Activated T-cell treated with anti-CD3 and anti-CD28 coated beads, Interleukin-2, amount 50 U/mL, for 4 hours (primary cell): ENCODE measurements at regions not wholly inside any gene's neighbourhood (a gene's known extent, or its start where the extent isn't known, plus 50 kb on each side); places are given as distances from the start of the nearest gene placed in this dataset.
"Not testable (repeated sequence)": the region's sequence is repeated elsewhere in the genome, so short reads cannot be mapped to it uniquely, and the experiment has no call there.

Experiments used
- ATAC-seq, 2 donors: fragments of 200-7000 bp; cut with Tn5 transposase; one replicate each; pipeline ENCODE4 v1.10.0; 2021
- DNase-seq: peaks from one replicate; pipeline ENCODE4 v3.0.0-alpha.2; 2020
- H3K27me3 Mint-ChIP-seq: one replicate; pipeline ENCODE4 v1.8.0; 2021; ENCODE audit warnings: low read depth, mixed read lengths
- H3K36me3 Mint-ChIP-seq: one replicate; pipeline ENCODE4 v1.8.0; 2022; ENCODE audit warnings: mixed read lengths; ENCODE audit not compliant: insufficient read depth
- H3K4me1 Mint-ChIP-seq: one replicate; pipeline ENCODE4 v1.8.0; 2021; ENCODE audit warnings: low read depth, mixed read lengths
- H3K4me3 Mint-ChIP-seq: one replicate; pipeline ENCODE4 v1.8.0; 2021; ENCODE audit warnings: mild to moderate bottlenecking, moderate library complexity, mixed read lengths
- H3K9me3 Mint-ChIP-seq: one replicate; pipeline ENCODE4 v1.8.0; 2021; ENCODE audit warnings: mixed read lengths

GRCh38 chrX:30149206-30149605 lies 66.2 kb upstream of the MAGEB2 start:
- DNase-seq, H3K4me1 Mint-ChIP-seq, H3K9me3 Mint-ChIP-seq, H3K4me3 Mint-ChIP-seq, ATAC-seq, H3K27me3 Mint-ChIP-seq, H3K36me3 Mint-ChIP-seq: not testable (repeated sequence)

- H3K9me3 Mint-ChIP-seq: no peaks in the 10 kb centered on the region
- no peak overlapping the region for H3K4me3 Mint-ChIP-seq
- no peaks in the 10 kb centered on the region for H3K27me3 Mint-ChIP-seq
- no peaks in the 10 kb centered on the region for H3K36me3 Mint-ChIP-seq
- H3K4me1 Mint-ChIP-seq: no peaks in the 10 kb centered on the region
- ATAC-seq (no peak), DNase-seq (no peak)
These were observed 65.0 kb upstream of the MAGEB2 start for GRCh38 chrX:30150196-30150895.

- ATAC-seq: no peak
These were observed 63.4 kb upstream of the MAGEB2 start for GRCh38 chrX:30151964-30152363.

GRCh38 chrX:30153175-30153880 lies 62.0 kb upstream of the MAGEB2 start:
- Mint-ChIP-seq H3K4me3 (no peak overlapping the region), H3K9me3 (no peaks in the 10 kb centered on the region), H3K27me3 (no peaks in the 10 kb centered on the region), H3K36me3 (no peaks in the 10 kb centered on the region), H3K4me1 (no peaks in the 10 kb centered on the region)
- DNase-seq: no peak
- ATAC-seq: peak in 1 of 2 donors; percentile 18

More at GRCh38 chrX:30151964-30152363, 63.4 kb upstream of the MAGEB2 start:
- Mint-ChIP-seq H3K27me3 (no peaks in the 10 kb centered on the region), H3K9me3 (no peaks in the 10 kb centered on the region), H3K4me1 (no peaks in the 10 kb centered on the region), H3K4me3 (no peak overlapping the region), H3K36me3 (no peaks in the 10 kb centered on the region)
- DNase-seq: no peak

GRCh38 chrX:30153881-30154260 lies 61.5 kb upstream of the MAGEB2 start:
- H3K36me3 Mint-ChIP-seq: no peaks in the 10 kb centered on the region
- H3K4me1 Mint-ChIP-seq: no peaks in the 10 kb centered on the region
- no peak for DNase-seq
- no peaks in the 10 kb centered on the region for H3K9me3 Mint-ChIP-seq
- no peak overlapping the region for H3K4me3 Mint-ChIP-seq
- ATAC-seq: no peak
- H3K27me3 Mint-ChIP-seq: no peaks in the 10 kb centered on the region

GRCh38 chrX:30156009-30156408 lies 59.4 kb upstream of the MAGEB2 start:
- Mint-ChIP-seq H3K4me3 (no peak overlapping the region), H3K36me3 (no peaks in the 10 kb centered on the region), H3K9me3 (no peaks in the 10 kb centered on the region), H3K4me1 (no peaks in the 10 kb centered on the region), H3K27me3 (no peaks in the 10 kb centered on the region)
- ATAC-seq (no peak), DNase-seq (no peak)

- Mint-ChIP-seq H3K36me3 (no peaks in the 10 kb centered on the region), H3K27me3 (no peaks in the 10 kb centered on the region), H3K9me3 (no peaks in the 10 kb centered on the region), H3K4me3 (no peak overlapping the region), H3K4me1 (no peaks in the 10 kb centered on the region)
- DNase-seq (no peak), ATAC-seq (no peak)
These were observed 58.3 kb upstream of the MAGEB2 start for GRCh38 chrX:30156880-30157560.

- Mint-ChIP-seq H3K4me3 (no peak overlapping the region), H3K27me3 (no peaks in the 10 kb centered on the region), H3K36me3 (peaks cover 1% of the 10 kb centered on the region), H3K9me3 (no peaks in the 10 kb centered on the region), H3K4me1 (no peaks in the 10 kb centered on the region)
- DNase-seq: no peak
- no peak for ATAC-seq
These were observed 54.3 kb upstream of the MAGEB2 start for GRCh38 chrX:30161043-30161442.
